Lung (tissue), 11 donors: ENCODE measurements at regions not wholly inside any gene's neighbourhood (a gene's known extent, or its start where the extent isn't known, plus 50 kb on each side); places are given as distances from the start of the nearest gene placed in this dataset.

Source experiments
- ATAC-seq: fragments of 200-7000 bp; cut with Tn5 transposase; one replicate; pipeline ENCODE4 v1.9.1; 2020; ENCODE audit warnings: moderate number of reproducible peaks; ENCODE audit not compliant: insufficient read depth, low FRiP score
- DNase-seq, 3 donors: peaks; one replicate each; pipeline ENCODE4 v3.0.0-alpha.2; 2013 to 2017
- H3K27ac ChIP-seq, 2 donors: one replicate each; pipeline ENCODE4 v1.5.1; 2013; ENCODE audit warnings: mild to moderate bottlenecking in 2 of 2, moderate library complexity in 2 of 2, control low read depth in 1 of 2, inconsistent platforms in 1 of 2, low read depth in 1 of 2, low read length in 1 of 2
- H3K27me3 ChIP-seq, 3 donors: one replicate each; pipeline ENCODE4 v1.5.1; 2013; ENCODE audit warnings: low read length in 2 of 3; ENCODE audit not compliant: control insufficient read depth in 3 of 3, insufficient read depth in 3 of 3
- H3K36me3 ChIP-seq, 4 donors: one replicate each; pipeline ENCODE4 v1.5.1; 2013; ENCODE audit warnings: low read length in 4 of 4, mild to moderate bottlenecking in 1 of 4, moderate library complexity in 1 of 4; ENCODE audit not compliant: control insufficient read depth in 4 of 4, insufficient read depth in 4 of 4
- H3K4me1 ChIP-seq, 5 donors: one replicate each; pipeline ENCODE4 v1.5.1; 2013; ENCODE audit warnings: low read length in 5 of 5, mild to moderate bottlenecking in 2 of 5, moderate library complexity in 1 of 5; ENCODE audit not compliant: control insufficient read depth in 5 of 5, insufficient read depth in 5 of 5
- H3K4me3 ChIP-seq: one replicate; pipeline ENCODE4 v1.5.1; 2013; ENCODE audit warnings: mild to moderate bottlenecking, control low read depth, moderate library complexity
- H3K9ac ChIP-seq, 2 donors: one replicate each; pipeline ENCODE4 v1.5.1; 2013; ENCODE audit warnings: low read length in 2 of 2, control low read depth in 1 of 2; ENCODE audit not compliant: insufficient read depth in 1 of 2
- H3K9me3 ChIP-seq, 4 donors: one replicate each; pipeline ENCODE4 v1.5.1; 2013; ENCODE audit warnings: low read length in 3 of 4, mild to moderate bottlenecking in 1 of 4, moderate library complexity in 1 of 4; ENCODE audit not compliant: control insufficient read depth in 4 of 4, insufficient read depth in 3 of 4
- CTCF ChIP-seq: IDR thresholded peaks from 2 replicates; pipeline ENCODE4 v1.5.1; 2012; ENCODE audit warnings: mild to moderate bottlenecking; ENCODE audit errors: control extremely low read depth, extremely low read depth
- WGBS, 2 donors: extraction: QIAGEN DNeasy Blood & Tissue Kit; methylation state at CpG; one replicate each; pipeline ENCODE4 v1.1.7; 2013; 5-methylcytosine and 5-hydroxymethylcytosine counted together
- donor health status: control.
- donor health status: control.
- donor health status: Bipolar disorder and iron deficiency.
- donor health status: healthy.
- donor health status: DM: yes; HTN: yes; CAD: no.

DNA sequence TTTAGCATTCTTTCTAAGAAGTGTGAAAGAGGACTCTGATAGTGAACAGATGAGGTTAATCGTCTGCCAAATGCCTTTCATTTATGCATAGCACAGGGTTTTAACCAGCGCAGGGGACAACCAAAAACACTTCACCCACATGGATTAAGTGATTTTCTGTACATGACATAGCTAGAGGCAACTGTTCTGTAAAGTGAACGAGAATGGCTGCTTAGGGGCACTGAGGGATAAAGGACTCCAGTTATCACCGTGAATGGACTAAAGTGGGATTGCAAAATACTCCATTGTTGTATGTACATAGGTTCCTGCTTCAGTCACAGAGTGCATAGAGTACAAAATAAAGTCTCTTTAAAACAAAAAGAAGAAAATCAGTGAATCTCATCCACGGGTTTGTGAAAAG lies 456.8 kb downstream of the DMAC1 start:
- no peak for ATAC-seq
- DNase-seq: peak in 1 of 3 donors; percentile 24
- H3K36me3 ChIP-seq: no peaks in the 10 kb centered on the region
- no peak overlapping the region for H3K27ac ChIP-seq
- peaks cover 0 to 24% (median 3%) of the 10 kb centered on the region in 5 donors for H3K4me1 ChIP-seq
- H3K9ac ChIP-seq: no peak overlapping the region
- H3K4me3 ChIP-seq: no peak overlapping the region
- 61 to 82% methylated on average over 5 of the region's 5 CpGs for WGBS, 2 donors
- no peak for TF ChIP-seq CTCF
- no peaks in the 10 kb centered on the region for H3K27me3 ChIP-seq
- no peaks in the 10 kb centered on the region for H3K9me3 ChIP-seq

- Histone ChIP-seq H3K4me1 (peaks cover 0 to 25% (median 3%) of the 10 kb centered on the region in 5 donors), H3K27me3 (no peaks in the 10 kb centered on the region), H3K9ac (no peak overlapping the region), H3K4me3 (no peak overlapping the region), H3K27ac (no peak overlapping the region), H3K9me3 (no peaks in the 10 kb centered on the region), H3K36me3 (no peaks in the 10 kb centered on the region)
- TF ChIP-seq CTCF: no peak
- 73 to 88% methylated on average over 1 of the region's 1 CpG for WGBS, 2 donors
- DNase-seq (peak in 2 of 3 donors; percentile 70 to 72), ATAC-seq (no peak)
Measured at GRCh38 chr9:7342229-7342628, 457.3 kb downstream of the DMAC1 start.

DNA sequence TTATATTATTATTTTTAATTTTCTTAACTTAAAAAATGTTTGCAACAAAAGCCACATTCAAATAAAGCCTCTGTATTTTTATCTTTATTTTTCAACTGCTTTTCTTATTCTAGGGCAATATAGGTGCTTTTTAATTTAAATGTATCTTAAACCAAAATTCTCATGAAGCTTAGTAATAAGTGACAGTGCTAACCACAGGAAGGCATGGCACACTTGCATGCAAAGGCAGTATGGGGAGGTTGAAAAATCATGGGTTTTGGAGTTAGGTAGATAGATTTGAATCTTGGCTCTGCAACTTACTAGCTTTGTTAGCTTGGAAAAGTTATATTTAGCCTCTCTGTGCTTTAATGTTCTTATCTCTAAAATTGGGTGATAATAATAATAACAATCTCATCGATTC lies 458.0 kb downstream of the DMAC1 start:
- Histone ChIP-seq H3K4me3 (no peak overlapping the region), H3K27ac (no peak overlapping the region), H3K9me3 (no peaks in the 10 kb centered on the region), H3K9ac (peak overlapping the region in 1 of 2 donors; percentile 9), H3K36me3 (no peaks in the 10 kb centered on the region), H3K27me3 (no peaks in the 10 kb centered on the region), H3K4me1 (peaks cover 0 to 31% (median 3%) of the 10 kb centered on the region in 5 donors)
- ATAC-seq (no peak), DNase-seq (no peak)
- WGBS, 2 donors: 71 to 89% methylated on average over 1 of the region's 1 CpG
- TF ChIP-seq CTCF: no peak

DNA sequence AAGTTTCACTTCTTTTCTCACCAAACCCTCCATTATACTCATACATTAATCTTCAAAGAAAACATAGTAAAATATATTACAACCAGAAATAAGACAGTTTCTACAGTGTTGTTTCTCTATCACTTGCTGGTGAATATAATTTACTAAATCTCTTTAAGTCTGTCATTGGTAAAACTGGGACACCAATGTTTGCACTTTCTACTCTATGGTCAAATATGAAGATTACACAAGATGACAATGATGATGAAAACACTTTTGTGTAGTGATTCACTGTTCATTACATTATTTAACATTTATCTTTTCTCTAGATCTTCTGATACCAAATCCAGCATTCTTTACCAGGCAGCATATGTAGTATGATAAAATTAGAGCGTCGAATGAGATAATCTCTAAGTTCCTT lies 459.1 kb downstream of the DMAC1 start:
- no peak overlapping the region for H3K9ac ChIP-seq

More for the DNA sequence above, 459.1 kb downstream of the DMAC1 start:
- DNase-seq (no peak), ATAC-seq (no peak)
- H3K27ac ChIP-seq: no peak overlapping the region
- no peak overlapping the region for H3K4me3 ChIP-seq
- no peaks in the 10 kb centered on the region for H3K27me3 ChIP-seq
- WGBS, 2 donors: 70 to 97% methylated on average over 2 of the region's 2 CpGs
- H3K9me3 ChIP-seq: no peaks in the 10 kb centered on the region
- H3K36me3 ChIP-seq: no peaks in the 10 kb centered on the region
- peaks cover 0 to 34% (median 3%) of the 10 kb centered on the region in 5 donors for H3K4me1 ChIP-seq
- TF ChIP-seq CTCF: no peak
